ENCODE measurements at regions not wholly inside any gene's neighbourhood (a gene's known extent, or its start where the extent isn't known, plus 50 kb on each side); places are given as distances from the start of the nearest gene placed in this dataset.
A peak's percentile ranks its signal among the peaks of the same experiment; 100 is the strongest.

GRCh38 chr12:87728931-87729593 lies 300.1 kb downstream of the C12orf50 start:
- H3K4me1 Mint-ChIP-seq (ENCODE audit: low read depth) = peaks cover 12% of the 10 kb centered on the region
- no peaks in the 10 kb centered on the region for H3K36me3 Mint-ChIP-seq (ENCODE audit: insufficient read depth)
- TF ChIP-seq CTCF (IDR thresholded peaks at IDR 0.05; ENCODE audit: unreplicated experiment) = no peak
- no peak for DNase-seq (ENCODE audit: low spot score, unreplicated experiment)
- H3K4me3 Mint-ChIP-seq (ENCODE audit: low read depth) = no peak overlapping the region
- H3K27me3 Mint-ChIP-seq = no peaks in the 10 kb centered on the region
- H3K9me3 Mint-ChIP-seq (ENCODE audit: low read depth) = peaks cover 11% of the 10 kb centered on the region
- H3K27ac Mint-ChIP-seq = peak overlapping the region; percentile 26

GRCh38 chr12:87720967-87721366 lies 308.2 kb downstream of the C12orf50 start:
- Mint-ChIP-seq H3K36me3 (ENCODE audit: insufficient read depth) (no peaks in the 10 kb centered on the region), H3K9me3 (ENCODE audit: low read depth) (peaks cover 8% of the 10 kb centered on the region), H3K4me3 (ENCODE audit: low read depth) (no peak overlapping the region), H3K27me3 (no peaks in the 10 kb centered on the region), H3K27ac (no peak overlapping the region), H3K4me1 (ENCODE audit: low read depth) (no peaks in the 10 kb centered on the region)
- DNase-seq (ENCODE audit: low spot score, unreplicated experiment) = no peak
- no peak for TF ChIP-seq CTCF (IDR thresholded peaks at IDR 0.05; ENCODE audit: unreplicated experiment)

- DNase-seq (ENCODE audit: low spot score, unreplicated experiment) = no peak
- no peak overlapping the region for H3K27ac Mint-ChIP-seq
- no peaks in the 10 kb centered on the region for H3K27me3 Mint-ChIP-seq
- H3K4me3 Mint-ChIP-seq (ENCODE audit: low read depth) = no peak overlapping the region
- TF ChIP-seq CTCF (IDR thresholded peaks at IDR 0.05; ENCODE audit: unreplicated experiment) = no peak
- H3K4me1 Mint-ChIP-seq (ENCODE audit: low read depth) = no peaks in the 10 kb centered on the region
- H3K9me3 Mint-ChIP-seq (ENCODE audit: low read depth) = peaks cover 33% of the 10 kb centered on the region
- H3K36me3 Mint-ChIP-seq (ENCODE audit: insufficient read depth) = peaks cover 6% of the 10 kb centered on the region
These were observed 324.8 kb downstream of the C12orf50 start for GRCh38 chr12:87704374-87704773.

DNA sequence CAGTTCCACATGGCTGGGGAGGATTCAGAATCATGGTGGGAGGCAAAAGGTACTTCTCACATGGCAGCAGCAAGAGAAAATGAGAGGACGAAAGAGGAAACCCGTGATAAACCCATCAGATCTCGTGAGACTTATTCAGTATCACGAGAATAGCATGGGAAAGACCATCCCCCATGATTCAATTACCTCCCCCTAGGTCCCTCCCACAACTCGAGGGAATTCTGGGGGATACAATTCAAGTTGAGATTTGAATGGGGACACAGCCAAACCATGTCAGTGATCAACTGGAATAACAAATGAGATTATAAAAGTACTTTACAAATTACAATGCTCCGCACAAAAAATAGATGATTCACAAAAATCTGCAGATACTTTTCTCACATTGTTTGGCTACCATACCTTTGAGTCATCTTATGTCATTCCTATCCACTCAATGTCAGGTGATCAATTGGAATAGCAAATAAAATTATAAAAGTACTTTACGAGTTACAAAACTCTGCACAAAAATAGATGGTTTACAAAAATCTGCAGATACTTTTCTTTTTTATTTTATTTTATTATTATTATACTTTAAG lies 338.9 kb downstream of the C12orf50 start:
- peaks cover 8% of the 10 kb centered on the region for H3K4me1 Mint-ChIP-seq (ENCODE audit: low read depth)
- H3K9me3 Mint-ChIP-seq (ENCODE audit: low read depth) = peaks cover 4% of the 10 kb centered on the region
- H3K27ac Mint-ChIP-seq = no peak overlapping the region

DNA sequence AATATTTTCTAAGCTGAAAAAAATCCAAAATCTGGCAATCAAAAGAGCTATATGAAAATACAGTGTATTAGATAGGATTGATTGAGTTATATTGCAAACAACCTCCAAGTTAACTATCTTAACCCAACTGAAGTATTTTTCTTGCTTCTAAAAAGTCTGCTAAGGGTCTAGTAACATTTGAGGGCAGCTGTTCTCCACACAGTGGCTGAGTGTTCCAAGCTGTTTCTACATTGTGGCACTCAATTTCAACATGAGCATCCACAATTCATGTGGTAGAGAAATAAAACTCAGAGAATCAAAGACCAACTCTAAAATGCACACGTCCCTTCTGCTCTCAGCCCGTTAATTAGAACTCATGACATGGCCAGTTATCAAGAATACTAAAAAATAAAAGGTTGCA lies 340.0 kb downstream of the C12orf50 start:
- H3K27me3 Mint-ChIP-seq = no peaks in the 10 kb centered on the region
- no peak for TF ChIP-seq CTCF (IDR thresholded peaks at IDR 0.05; ENCODE audit: unreplicated experiment)
- DNase-seq (ENCODE audit: low spot score, unreplicated experiment) = no peak
- peaks cover 8% of the 10 kb centered on the region for H3K4me1 Mint-ChIP-seq (ENCODE audit: low read depth)
- H3K4me3 Mint-ChIP-seq (ENCODE audit: low read depth) = no peak overlapping the region
- H3K36me3 Mint-ChIP-seq (ENCODE audit: insufficient read depth) = no peaks in the 10 kb centered on the region
- no peak overlapping the region for H3K27ac Mint-ChIP-seq
- peaks cover 7% of the 10 kb centered on the region for H3K9me3 Mint-ChIP-seq (ENCODE audit: low read depth)

More for the DNA sequence above, 338.9 kb downstream of the C12orf50 start:
- DNase-seq (ENCODE audit: low spot score, unreplicated experiment) = no peak
- no peak for TF ChIP-seq CTCF (IDR thresholded peaks at IDR 0.05; ENCODE audit: unreplicated experiment)
- Mint-ChIP-seq H3K27me3 (no peaks in the 10 kb centered on the region), H3K4me3 (ENCODE audit: low read depth) (no peak overlapping the region), H3K36me3 (ENCODE audit: insufficient read depth) (no peaks in the 10 kb centered on the region)
